Cardiac muscle cell (in vitro differentiated cells and primary cell): ENCODE measurements at regions not wholly inside any gene's neighbourhood (a gene's known extent, or its start where the extent isn't known, plus 50 kb on each side); places are given as distances from the start of the nearest gene placed in this dataset.

ENCODE experiments used
- DNase-seq, 2 donors: peaks; one replicate each; pipeline versions ENCODE4 v3.0.0 to v3.0.0-alpha.2; 2010 to 2017; ENCODE audit warnings: low read depth in 1 of 2, low spot score in 1 of 2
- H3K27ac ChIP-seq: fragments of 200-600 bp; sonication (generic); 2 replicates; pipeline ENCODE4 v1.5.1; 2016
- H3K27me3 ChIP-seq: fragments of 200-600 bp; sonication (generic); 2 replicates; pipeline ENCODE4 v1.6.0; 2016; ENCODE audit warnings: control low read depth
- H3K36me3 ChIP-seq: fragments of 200-600 bp; sonication (generic); 2 replicates; pipeline ENCODE4 v1.5.1; 2016; ENCODE audit warnings: control low read depth
- H3K4me1 ChIP-seq: fragments of 200-600 bp; sonication (generic); 2 replicates; pipeline ENCODE4 v1.8.1; 2017; ENCODE audit warnings: low read depth, mild to moderate bottlenecking, mixed run types
- H3K4me3 ChIP-seq: fragments of 200-600 bp; sonication (generic); 2 replicates; pipeline ENCODE4 v1.5.1; 2016; ENCODE audit warnings: mild to moderate bottlenecking
- H3K9me3 ChIP-seq: fragments of 200-600 bp; sonication (generic); 2 replicates; pipeline ENCODE4 v1.5.1; 2017; ENCODE audit warnings: low read depth, mild to moderate bottlenecking, control low read depth
- CTCF ChIP-seq: IDR thresholded peaks from 2 replicates; pipeline ENCODE4 v1.5.1; 2012; ENCODE audit warnings: low read depth, mild to moderate bottlenecking, low read length

- no peak for TF ChIP-seq CTCF
- no peaks in the 10 kb centered on the region for H3K36me3 ChIP-seq
- H3K4me1 ChIP-seq = no peaks in the 10 kb centered on the region
- H3K27ac ChIP-seq = no peak overlapping the region
- no peaks in the 10 kb centered on the region for H3K27me3 ChIP-seq
- no peak for DNase-seq
- H3K4me3 ChIP-seq = no peak overlapping the region
- H3K9me3 ChIP-seq = no peaks in the 10 kb centered on the region
Observed at GRCh38 chr14:85142982-85143381, 387.0 kb upstream of the FLRT2 start.

- Histone ChIP-seq H3K27ac (no peak overlapping the region), H3K27me3 (no peaks in the 10 kb centered on the region), H3K4me3 (no peak overlapping the region), H3K4me1 (peaks cover 9% of the 10 kb centered on the region), H3K9me3 (no peaks in the 10 kb centered on the region), H3K36me3 (no peaks in the 10 kb centered on the region)
- DNase-seq = no peak
- no peak for TF ChIP-seq CTCF
Observed at GRCh38 chr14:85146779-85147178, 383.2 kb upstream of the FLRT2 start.

GRCh38 chr14:85150166-85150565 lies 379.8 kb upstream of the FLRT2 start:
- H3K4me1 ChIP-seq = peaks cover 9% of the 10 kb centered on the region
- no peak overlapping the region for H3K27ac ChIP-seq
- H3K27me3 ChIP-seq = no peaks in the 10 kb centered on the region
- no peaks in the 10 kb centered on the region for H3K9me3 ChIP-seq
- no peaks in the 10 kb centered on the region for H3K36me3 ChIP-seq
- H3K4me3 ChIP-seq = no peak overlapping the region
- no peak for DNase-seq
- TF ChIP-seq CTCF = no peak

GRCh38 chr14:85154714-85155113 lies 375.2 kb upstream of the FLRT2 start:
- TF ChIP-seq CTCF = no peak
- no peak for DNase-seq
- H3K4me3 ChIP-seq = no peak overlapping the region

GRCh38 chr14:85156319-85156718 lies 373.6 kb upstream of the FLRT2 start:
- DNase-seq = no peak
- Histone ChIP-seq H3K4me1 (no peaks in the 10 kb centered on the region), H3K4me3 (no peak overlapping the region), H3K27ac (no peak overlapping the region), H3K9me3 (no peaks in the 10 kb centered on the region), H3K36me3 (no peaks in the 10 kb centered on the region), H3K27me3 (no peaks in the 10 kb centered on the region)
- no peak for TF ChIP-seq CTCF

More at GRCh38 chr14:85154714-85155113, 375.2 kb upstream of the FLRT2 start:
- Histone ChIP-seq H3K27ac (no peak overlapping the region), H3K27me3 (no peaks in the 10 kb centered on the region), H3K4me1 (no peaks in the 10 kb centered on the region), H3K36me3 (no peaks in the 10 kb centered on the region), H3K9me3 (no peaks in the 10 kb centered on the region)

- Histone ChIP-seq H3K27ac (no peak overlapping the region), H3K4me3 (no peak overlapping the region), H3K9me3 (no peaks in the 10 kb centered on the region), H3K36me3 (no peaks in the 10 kb centered on the region), H3K27me3 (no peaks in the 10 kb centered on the region), H3K4me1 (no peaks in the 10 kb centered on the region)
- TF ChIP-seq CTCF = no peak
- DNase-seq = no peak
Observed at GRCh38 chr14:85159726-85160125, 370.2 kb upstream of the FLRT2 start.
